ENCODE measurements at regions not wholly inside any gene's neighbourhood (a gene's known extent, or its start where the extent isn't known, plus 50 kb on each side); places are given as distances from the start of the nearest gene placed in this dataset.

DNA sequence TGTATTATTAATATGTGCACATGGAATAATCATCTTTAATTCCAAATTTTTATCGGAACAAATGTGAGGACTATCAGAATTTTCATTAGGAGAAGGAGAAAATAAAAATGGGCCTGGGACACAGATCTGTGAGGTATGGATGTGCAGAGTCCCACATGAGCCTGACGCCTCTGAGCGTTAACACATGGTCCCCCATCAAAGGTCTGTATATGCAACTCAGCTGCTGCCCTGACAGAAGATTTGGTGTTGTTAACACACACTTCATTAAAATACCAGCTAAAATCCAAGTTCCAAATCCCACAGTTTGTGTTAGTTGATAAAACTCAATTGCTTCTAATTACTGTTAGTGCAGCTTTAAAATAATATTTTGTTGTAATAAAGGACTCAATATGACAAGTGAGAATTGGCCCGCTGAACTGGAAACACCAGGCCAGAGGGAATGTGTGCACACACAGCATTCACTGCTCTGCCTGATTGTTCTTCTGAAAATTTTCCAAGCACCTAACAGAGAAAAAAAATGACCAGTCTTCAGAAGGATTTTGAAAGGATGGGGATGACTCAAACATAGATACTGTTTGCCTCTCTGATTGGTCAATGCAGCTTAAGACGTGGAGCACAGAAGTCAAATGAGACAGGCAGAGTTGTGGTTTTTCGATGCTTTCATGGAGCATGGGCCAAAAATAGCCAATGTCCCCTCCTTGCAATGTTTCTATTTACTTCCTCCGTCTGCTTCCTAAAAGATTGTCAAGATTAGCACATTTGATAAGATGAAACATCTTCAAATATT lies 266.6 kb downstream of the NKX6-1 start:
- TF ChIP-seq, protein P1, sequence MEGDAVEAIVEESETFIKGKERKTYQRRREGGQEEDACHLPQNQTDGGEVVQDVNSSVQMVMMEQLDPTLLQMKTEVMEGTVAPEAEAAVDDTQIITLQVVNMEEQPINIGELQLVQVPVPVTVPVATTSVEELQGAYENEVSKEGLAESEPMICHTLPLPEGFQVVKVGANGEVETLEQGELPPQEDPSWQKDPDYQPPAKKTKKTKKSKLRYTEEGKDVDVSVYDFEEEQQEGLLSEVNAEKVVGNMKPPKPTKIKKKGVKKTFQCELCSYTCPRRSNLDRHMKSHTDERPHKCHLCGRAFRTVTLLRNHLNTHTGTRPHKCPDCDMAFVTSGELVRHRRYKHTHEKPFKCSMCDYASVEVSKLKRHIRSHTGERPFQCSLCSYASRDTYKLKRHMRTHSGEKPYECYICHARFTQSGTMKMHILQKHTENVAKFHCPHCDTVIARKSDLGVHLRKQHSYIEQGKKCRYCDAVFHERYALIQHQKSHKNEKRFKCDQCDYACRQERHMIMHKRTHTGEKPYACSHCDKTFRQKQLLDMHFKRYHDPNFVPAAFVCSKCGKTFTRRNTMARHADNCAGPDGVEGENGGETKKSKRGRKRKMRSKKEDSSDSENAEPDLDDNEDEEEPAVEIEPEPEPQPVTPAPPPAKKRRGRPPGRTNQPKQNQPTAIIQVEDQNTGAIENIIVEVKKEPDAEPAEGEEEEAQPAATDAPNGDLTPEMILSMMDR (conservative IDR thresholded peaks at IDR 0.05; ENCODE audit: low read depth, low read length): no peak
- no peak for TF ChIP-seq EZH2 (IDR thresholded peaks at IDR 0.05; ENCODE audit: borderline replicate concordance, low read depth, low read length, poor library complexity, severe bottlenecking)
